ENCODE measurements at regions not wholly inside any gene's neighbourhood (a gene's known extent, or its start where the extent isn't known, plus 50 kb on each side); places are given as distances from the start of the nearest gene placed in this dataset.

GRCh38 chr10:81414038-81414437 is 461.0 kb upstream of the NRG3 start:
- H2AFZ ChIP-seq (ENCODE audit: insufficient read depth, low read depth, low read length, poor library complexity, severe bottlenecking): no peak overlapping the region
- H4K20me1 ChIP-seq (ENCODE audit: insufficient read depth, low read length): no peaks in the 10 kb centered on the region
- Mint-ChIP-seq H3K9me3 (peaks cover 0 to 3% (median 0%) of the 10 kb centered on the region in 7 donors), H3K36me3 (no peaks in the 10 kb centered on the region), H3K4me3 (no peak overlapping the region), H3K27ac (no peak overlapping the region), H3K4me1 (no peaks in the 10 kb centered on the region), H3K27me3 (ENCODE audit: low read depth in 3 of 3) (no peaks in the 10 kb centered on the region)
- DNase-seq: no peak
- no peaks in the 10 kb centered on the region for H3K79me2 ChIP-seq (ENCODE audit: insufficient read depth, low read length)
- H3K4me3 ChIP-seq (replicated peaks in 1 of 3; ENCODE audit: low read depth in 2 of 3, low read length in 3 of 3): no peak overlapping the region
- no peaks in the 10 kb centered on the region for H3K4me1 ChIP-seq (ENCODE audit: control insufficient read depth in 1 of 2, insufficient read depth in 2 of 2, low read length in 2 of 2)
- intact Hi-C loops (cut with micrococcal nuclease): no loop called here
- H3K9ac ChIP-seq (ENCODE audit: insufficient read depth, low read length, poor library complexity, severe bottlenecking): no peak overlapping the region
- 29% methylated on average over 1 of the region's 1 CpG for WGBS (ENCODE audit: insufficient coverage)
- H3K27ac ChIP-seq (ENCODE audit: low read depth in 1 of 2, low read length in 2 of 2): no peak overlapping the region
- TF ChIP-seq, protein P1, sequence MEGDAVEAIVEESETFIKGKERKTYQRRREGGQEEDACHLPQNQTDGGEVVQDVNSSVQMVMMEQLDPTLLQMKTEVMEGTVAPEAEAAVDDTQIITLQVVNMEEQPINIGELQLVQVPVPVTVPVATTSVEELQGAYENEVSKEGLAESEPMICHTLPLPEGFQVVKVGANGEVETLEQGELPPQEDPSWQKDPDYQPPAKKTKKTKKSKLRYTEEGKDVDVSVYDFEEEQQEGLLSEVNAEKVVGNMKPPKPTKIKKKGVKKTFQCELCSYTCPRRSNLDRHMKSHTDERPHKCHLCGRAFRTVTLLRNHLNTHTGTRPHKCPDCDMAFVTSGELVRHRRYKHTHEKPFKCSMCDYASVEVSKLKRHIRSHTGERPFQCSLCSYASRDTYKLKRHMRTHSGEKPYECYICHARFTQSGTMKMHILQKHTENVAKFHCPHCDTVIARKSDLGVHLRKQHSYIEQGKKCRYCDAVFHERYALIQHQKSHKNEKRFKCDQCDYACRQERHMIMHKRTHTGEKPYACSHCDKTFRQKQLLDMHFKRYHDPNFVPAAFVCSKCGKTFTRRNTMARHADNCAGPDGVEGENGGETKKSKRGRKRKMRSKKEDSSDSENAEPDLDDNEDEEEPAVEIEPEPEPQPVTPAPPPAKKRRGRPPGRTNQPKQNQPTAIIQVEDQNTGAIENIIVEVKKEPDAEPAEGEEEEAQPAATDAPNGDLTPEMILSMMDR (IDR thresholded peaks at IDR 0.05): no peak
- no peak overlapping the region for H3K4me2 ChIP-seq (replicated peaks; ENCODE audit: extremely low read depth, low read length, poor library complexity, severe bottlenecking)
- H3K36me3 ChIP-seq (replicated peaks in 1 of 2; ENCODE audit: control insufficient read depth in 1 of 2, insufficient read depth in 2 of 2, low read length in 2 of 2): no peaks in the 10 kb centered on the region
- no peaks in the 10 kb centered on the region for H3K9me3 ChIP-seq (replicated peaks in 1 of 2; ENCODE audit: control insufficient read depth in 1 of 2, insufficient read depth in 1 of 2, low read length in 2 of 2)
- H3K27me3 ChIP-seq (ENCODE audit: control insufficient read depth in 2 of 2, insufficient read depth in 2 of 2, low read length in 2 of 2): no peaks in the 10 kb centered on the region

DNA sequence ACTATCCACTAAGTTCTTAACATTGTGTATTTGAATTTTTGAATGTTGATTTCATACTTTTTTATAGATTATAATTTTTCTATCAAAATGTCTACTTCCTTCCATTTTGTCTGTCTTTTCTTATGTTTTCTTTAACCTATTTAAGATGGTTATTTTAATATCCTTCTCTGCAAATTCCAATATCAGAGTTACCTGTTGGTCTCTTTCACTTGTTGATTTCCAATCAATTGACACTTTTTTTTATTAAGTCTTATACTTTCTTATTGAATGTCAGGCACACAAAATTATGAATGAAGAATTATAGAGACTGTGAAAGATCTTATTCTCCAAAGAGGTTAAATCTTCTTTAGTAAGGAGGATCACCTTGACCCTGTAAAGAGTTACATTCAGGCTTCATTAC is 448.3 kb upstream of the NRG3 start:
- H3K9ac ChIP-seq (ENCODE audit: insufficient read depth, low read length, poor library complexity, severe bottlenecking): no peak overlapping the region
- H3K27me3 ChIP-seq (ENCODE audit: control insufficient read depth in 2 of 2, insufficient read depth in 2 of 2, low read length in 2 of 2): no peaks in the 10 kb centered on the region
- intact Hi-C loops (cut with micrococcal nuclease): no loop called here
- H3K4me3 Mint-ChIP-seq: no peak overlapping the region
- no peak overlapping the region for H2AFZ ChIP-seq (ENCODE audit: insufficient read depth, low read depth, low read length, poor library complexity, severe bottlenecking)
- no peaks in the 10 kb centered on the region for H3K36me3 Mint-ChIP-seq
- no peak for DNase-seq
- H3K79me2 ChIP-seq (ENCODE audit: insufficient read depth, low read length): no peaks in the 10 kb centered on the region
- TF ChIP-seq, protein P1 (IDR thresholded peaks at IDR 0.05): no peak
- no peaks in the 10 kb centered on the region for H3K4me1 Mint-ChIP-seq
- H3K4me3 ChIP-seq (replicated peaks in 1 of 3; ENCODE audit: low read depth in 2 of 3, low read length in 3 of 3): no peak overlapping the region
- H3K4me2 ChIP-seq (replicated peaks; ENCODE audit: extremely low read depth, low read length, poor library complexity, severe bottlenecking): no peak overlapping the region
- H3K27ac ChIP-seq (ENCODE audit: low read depth in 1 of 2, low read length in 2 of 2): no peak overlapping the region
- H3K9me3 Mint-ChIP-seq: peaks cover 0 to 5% (median 2%) of the 10 kb centered on the region in 7 donors
- H3K36me3 ChIP-seq (replicated peaks in 1 of 2; ENCODE audit: control insufficient read depth in 1 of 2, insufficient read depth in 2 of 2, low read length in 2 of 2): no peaks in the 10 kb centered on the region
- peaks cover 0 to 1% (median 0%) of the 10 kb centered on the region in 3 donors for H3K27me3 Mint-ChIP-seq (ENCODE audit: low read depth in 3 of 3)
- H3K27ac Mint-ChIP-seq: no peak overlapping the region
- no peaks in the 10 kb centered on the region for H3K4me1 ChIP-seq (ENCODE audit: control insufficient read depth in 1 of 2, insufficient read depth in 2 of 2, low read length in 2 of 2)
- no peaks in the 10 kb centered on the region for H4K20me1 ChIP-seq (ENCODE audit: insufficient read depth, low read length)
- no peaks in the 10 kb centered on the region for H3K9me3 ChIP-seq (replicated peaks in 1 of 2; ENCODE audit: control insufficient read depth in 1 of 2, insufficient read depth in 1 of 2, low read length in 2 of 2)
